ACC112 (cell line): ENCODE measurements at regions not wholly inside any gene's neighbourhood (a gene's known extent, or its start where the extent isn't known, plus 50 kb on each side); places are given as distances from the start of the nearest gene placed in this dataset.
"Not testable (repeated sequence)": the region's sequence is repeated elsewhere in the genome, so short reads cannot be mapped to it uniquely, and the experiment has no call there.

Source experiments
- H2AFZ ChIP-seq: fragments of 200-600 bp; sonication (generic); one replicate; pipeline ENCODE4 v1.6.0; 2017; ENCODE audit warnings: antibody characterized with exemption, low read length; ENCODE audit not compliant: unreplicated experiment
- H3K27ac ChIP-seq: fragments of 200-600 bp; sonication (generic); 2 replicates; pipeline ENCODE4 v1.5.1; 2014; ENCODE audit warnings: low read depth, mild to moderate bottlenecking, antibody characterized with exemption, low read length, moderate library complexity
- H3K27me3 ChIP-seq: fragments of 200-600 bp; sonication (generic); 2 replicates; pipeline ENCODE4 v1.6.1; 2014; ENCODE audit warnings: mild to moderate bottlenecking, antibody characterized with exemption, low read length, moderate library complexity, mixed read lengths; ENCODE audit not compliant: insufficient read depth
- H3K36me3 ChIP-seq: fragments of 200-600 bp; sonication (generic); 2 replicates; pipeline ENCODE4 v1.6.1; 2016; ENCODE audit warnings: mild to moderate bottlenecking, antibody characterized with exemption, low read length, moderate library complexity, mixed read lengths; ENCODE audit not compliant: insufficient read depth
- H3K4me1 ChIP-seq: fragments of 200-600 bp; sonication (generic); one replicate; pipeline ENCODE4 v1.6.1; 2016; ENCODE audit warnings: low read length, mixed read lengths; ENCODE audit not compliant: insufficient read depth, unreplicated experiment, control insufficient read depth
- H3K4me3 ChIP-seq: fragments of 200-600 bp; sonication (generic); 2 replicates; pipeline ENCODE4 v1.5.1; 2014; ENCODE audit warnings: mild to moderate bottlenecking, low read depth, low read length
- H3K79me2 ChIP-seq: fragments of 200-600 bp; sonication (generic); one replicate; pipeline ENCODE4 v1.6.0; 2016; ENCODE audit warnings: low read length; ENCODE audit not compliant: control insufficient read depth, unreplicated experiment, insufficient read depth

- no peaks in the 10 kb centered on the region for H3K4me1 ChIP-seq
- H3K27ac ChIP-seq, result no peak overlapping the region
- no peaks in the 10 kb centered on the region for H3K36me3 ChIP-seq
- no peak overlapping the region for H3K4me3 ChIP-seq
- H2AFZ ChIP-seq, result no peak overlapping the region
- no peaks in the 10 kb centered on the region for H3K79me2 ChIP-seq
- no peaks in the 10 kb centered on the region for H3K27me3 ChIP-seq
These were observed 335.2 kb downstream of the NSUN3 start for GRCh38 chr3:94398036-94398435.

GRCh38 chr3:94401466-94401865 lies 338.6 kb downstream of the NSUN3 start:
- H3K4me3 ChIP-seq, result no peak overlapping the region
- H3K27ac ChIP-seq, result no peak overlapping the region
- no peaks in the 10 kb centered on the region for H3K27me3 ChIP-seq
- H3K4me1 ChIP-seq, result no peaks in the 10 kb centered on the region
- no peak overlapping the region for H2AFZ ChIP-seq
- H3K36me3 ChIP-seq, result no peaks in the 10 kb centered on the region
- H3K79me2 ChIP-seq, result no peaks in the 10 kb centered on the region

DNA sequence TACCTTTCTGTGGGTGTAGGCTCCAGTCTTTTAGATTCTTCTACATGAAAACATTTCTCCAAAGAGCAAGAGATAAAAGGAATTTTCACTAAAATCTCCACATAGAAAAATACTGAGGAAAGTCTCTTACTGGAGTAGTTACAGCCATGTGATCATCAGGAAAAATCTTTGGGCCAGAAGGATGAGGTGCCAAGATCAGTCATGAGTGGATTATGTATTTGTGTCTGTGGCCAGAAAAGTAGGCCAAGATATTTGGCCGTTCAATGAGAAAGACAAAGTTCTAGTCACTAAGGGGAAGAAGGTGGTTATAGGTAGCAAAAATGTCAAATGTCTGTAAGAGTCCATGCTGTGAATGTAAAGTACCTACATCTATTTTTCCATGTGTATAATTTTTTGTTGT lies 339.3 kb downstream of the NSUN3 start:
- no peak overlapping the region for H2AFZ ChIP-seq
- H3K27me3 ChIP-seq, result no peaks in the 10 kb centered on the region
- no peaks in the 10 kb centered on the region for H3K79me2 ChIP-seq
- no peaks in the 10 kb centered on the region for H3K36me3 ChIP-seq
- no peaks in the 10 kb centered on the region for H3K4me1 ChIP-seq
- H3K4me3 ChIP-seq, result no peak overlapping the region
- H3K27ac ChIP-seq, result no peak overlapping the region

GRCh38 chr3:94405258-94406035 lies 342.6 kb downstream of the NSUN3 start:
- Histone ChIP-seq H3K27ac (no peak overlapping the region), H3K4me1 (no peaks in the 10 kb centered on the region), H3K27me3 (no peaks in the 10 kb centered on the region), H3K4me3 (no peak overlapping the region), H3K36me3 (no peaks in the 10 kb centered on the region), H3K79me2 (no peaks in the 10 kb centered on the region), H2AFZ (peak overlapping the region; percentile 24)

DNA sequence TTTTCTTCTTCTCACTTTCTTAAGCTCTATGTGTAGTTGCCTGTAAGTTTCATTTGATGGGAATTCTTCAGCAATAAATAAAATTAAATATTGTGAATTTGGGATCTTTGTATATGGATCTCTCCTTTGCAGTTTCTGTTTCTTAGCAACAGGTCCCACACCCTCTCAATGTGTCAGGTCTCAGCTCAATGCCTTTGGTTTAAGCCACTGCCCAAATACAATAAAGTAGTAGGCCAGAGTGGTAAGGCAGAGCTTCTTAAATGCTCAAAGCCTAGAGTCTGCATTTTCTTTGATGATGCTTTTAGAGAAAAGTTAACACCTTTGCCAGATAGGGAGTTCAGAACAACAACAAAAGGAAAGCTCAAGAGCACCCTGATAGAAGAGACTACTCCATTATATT lies 343.7 kb downstream of the NSUN3 start:
- H3K79me2 ChIP-seq, result no peaks in the 10 kb centered on the region
- no peaks in the 10 kb centered on the region for H3K27me3 ChIP-seq
- H3K36me3 ChIP-seq, result no peaks in the 10 kb centered on the region
- H3K4me3 ChIP-seq, result no peak overlapping the region
- no peak overlapping the region for H2AFZ ChIP-seq
- no peak overlapping the region for H3K27ac ChIP-seq
- H3K4me1 ChIP-seq, result no peaks in the 10 kb centered on the region

GRCh38 chr3:94412936-94413335 lies 350.1 kb downstream of the NSUN3 start:
- H2AFZ ChIP-seq, H3K27me3 ChIP-seq, H3K27ac ChIP-seq, H3K36me3 ChIP-seq, H3K4me3 ChIP-seq, H3K79me2 ChIP-seq: not testable (repeated sequence)
- H3K4me1 ChIP-seq, result peaks cover 15% of the 10 kb centered on the region

DNA sequence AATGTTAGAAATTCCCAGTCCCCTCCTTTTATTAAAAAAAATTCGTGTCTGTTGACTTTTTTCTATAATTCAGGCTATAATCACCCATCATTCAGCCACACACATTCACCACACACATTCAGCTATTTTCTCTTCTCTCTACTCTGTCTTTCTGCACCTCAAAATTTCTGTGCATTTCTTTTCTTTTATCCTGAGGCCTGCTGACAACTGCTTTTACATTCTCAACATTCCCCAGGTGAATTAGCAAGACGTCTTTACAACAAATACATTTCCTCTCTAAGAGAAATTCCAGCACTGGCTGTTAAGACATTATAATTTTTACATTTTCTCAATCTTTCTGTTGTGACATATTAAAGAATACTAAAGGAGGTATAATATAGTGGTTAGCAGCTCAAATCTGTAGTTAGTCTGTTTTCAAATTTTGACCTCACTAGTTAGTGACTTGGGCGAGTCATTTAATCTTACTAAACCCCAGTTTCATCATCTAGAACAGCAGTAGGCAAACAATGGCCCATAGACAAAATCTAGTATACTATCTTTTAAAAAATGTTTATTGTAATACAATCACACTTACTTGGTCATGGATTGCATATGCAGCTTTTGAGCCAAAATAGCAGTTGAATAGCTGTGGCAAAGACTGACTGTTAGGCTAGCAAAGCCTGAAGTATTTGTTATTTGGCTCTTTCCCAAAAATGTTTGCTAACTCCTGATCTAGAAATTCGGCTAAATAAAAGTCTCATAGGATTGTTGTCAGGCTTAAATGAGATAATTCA lies 350.7 kb downstream of the NSUN3 start:
- Histone ChIP-seq H3K4me1 (peaks cover 15% of the 10 kb centered on the region), H3K27ac (0 out of 2 replicates have a peak overlapping the region, but pooled peaks have one; percentile 2), H3K27me3 (no peaks in the 10 kb centered on the region), H3K36me3 (no peaks in the 10 kb centered on the region), H2AFZ (no peak overlapping the region), H3K79me2 (no peaks in the 10 kb centered on the region), H3K4me3 (no peak overlapping the region)

DNA sequence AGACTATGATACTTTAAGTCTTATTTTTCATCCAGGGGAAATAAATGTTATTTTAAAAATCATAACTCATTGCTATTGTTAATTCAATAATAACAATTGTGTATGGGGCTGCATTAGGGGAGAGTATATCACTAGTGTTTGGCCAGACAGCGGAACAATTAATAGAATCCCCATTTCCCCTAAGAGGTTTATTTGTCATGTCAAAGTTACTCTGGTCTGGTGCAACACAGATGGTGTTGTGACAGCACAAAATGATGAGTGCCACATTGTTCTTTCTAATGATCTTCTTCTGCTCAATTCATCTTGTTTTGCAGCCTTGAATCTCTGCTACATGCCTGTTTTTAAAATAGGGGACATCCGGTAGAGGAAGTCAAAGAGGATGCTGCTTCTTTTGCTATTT lies 351.6 kb downstream of the NSUN3 start:
- H3K4me3 ChIP-seq, result no peak overlapping the region
- peaks cover 18% of the 10 kb centered on the region for H3K4me1 ChIP-seq
- H2AFZ ChIP-seq, result no peak overlapping the region
- no peaks in the 10 kb centered on the region for H3K36me3 ChIP-seq
- no peak overlapping the region for H3K27ac ChIP-seq
- H3K79me2 ChIP-seq, result no peaks in the 10 kb centered on the region
- H3K27me3 ChIP-seq, result no peaks in the 10 kb centered on the region

DNA sequence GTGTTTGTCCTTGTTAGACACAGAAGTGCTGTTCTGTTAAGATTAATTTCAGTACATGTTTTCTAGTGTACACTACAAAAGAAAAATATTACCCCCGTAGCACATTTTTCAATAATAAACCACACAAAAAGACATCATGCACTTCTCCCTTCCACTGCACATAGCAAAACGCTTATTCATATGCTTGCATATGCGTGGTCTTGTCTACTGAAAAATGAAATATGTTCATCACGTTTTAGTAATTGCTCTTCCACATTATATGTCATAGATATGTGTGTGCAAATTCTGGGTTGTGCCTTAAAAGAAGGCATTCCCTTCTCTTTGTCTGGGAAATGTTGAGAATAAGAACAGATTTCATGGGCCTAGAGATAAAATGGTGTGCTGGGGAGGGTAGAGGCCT lies 353.9 kb downstream of the NSUN3 start:
- H3K27me3 ChIP-seq, result no peaks in the 10 kb centered on the region
- H3K4me3 ChIP-seq, result no peak overlapping the region
- H3K79me2 ChIP-seq, result no peaks in the 10 kb centered on the region
- no peaks in the 10 kb centered on the region for H3K36me3 ChIP-seq
- peaks cover 42% of the 10 kb centered on the region for H3K4me1 ChIP-seq
- no peak overlapping the region for H2AFZ ChIP-seq
- H3K27ac ChIP-seq, result no peak overlapping the region

DNA sequence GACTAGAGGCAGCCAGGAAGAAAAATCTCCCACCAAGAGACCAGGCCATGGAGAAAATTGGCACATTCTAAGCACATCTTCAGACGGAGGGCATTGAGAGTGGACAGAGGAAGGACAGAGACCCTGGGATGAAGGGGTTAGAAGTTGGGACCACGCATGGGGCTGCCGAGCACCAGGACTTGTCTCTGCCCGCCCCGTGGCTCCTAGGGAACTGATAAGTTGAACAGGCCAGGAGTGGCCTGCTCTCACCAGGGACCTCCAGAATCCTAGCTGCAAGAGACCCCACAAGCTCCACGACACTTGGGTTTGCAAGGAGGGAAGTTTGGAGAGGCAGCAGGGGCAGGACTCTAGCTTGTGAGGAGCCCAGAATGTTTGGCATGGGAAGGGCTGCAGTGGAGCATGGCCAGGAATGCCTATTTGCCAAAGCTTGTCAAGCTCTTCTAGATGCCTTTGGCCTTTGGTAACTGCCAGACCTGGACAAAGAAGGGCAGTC lies 355.1 kb downstream of the NSUN3 start:
- H3K4me3 ChIP-seq, result no peak overlapping the region
- H3K27me3 ChIP-seq, result no peaks in the 10 kb centered on the region
- H3K4me1 ChIP-seq, result peaks cover 44% of the 10 kb centered on the region
- H2AFZ ChIP-seq, result no peak overlapping the region
- H3K79me2 ChIP-seq, result no peaks in the 10 kb centered on the region
- H3K27ac ChIP-seq, result no peak overlapping the region
- H3K36me3 ChIP-seq, result no peaks in the 10 kb centered on the region

GRCh38 chr3:94420931-94421330 lies 358.1 kb downstream of the NSUN3 start:
- H3K27ac ChIP-seq, result peak overlapping the region; percentile 34
- H2AFZ ChIP-seq, result no peak overlapping the region
- no peaks in the 10 kb centered on the region for H3K79me2 ChIP-seq

More at GRCh38 chr3:94420931-94421330, 358.1 kb downstream of the NSUN3 start:
- Histone ChIP-seq H3K4me1 (peaks cover 34% of the 10 kb centered on the region), H3K4me3 (peak overlapping the region; percentile 18; the same call in 1 of the 2 replicates), H3K27me3 (no peaks in the 10 kb centered on the region), H3K36me3 (no peaks in the 10 kb centered on the region)
